ENCODE measurements at regions not wholly inside any gene's neighbourhood (a gene's known extent, or its start where the extent isn't known, plus 50 kb on each side); places are given as distances from the start of the nearest gene placed in this dataset.
"Not testable (repeated sequence)": the region's sequence is repeated elsewhere in the genome, so short reads cannot be mapped to it uniquely, and the experiment has no call there.

- not testable (repeated sequence) for DNase-seq (ENCODE audit: low read depth); H3K4me3 ChIP-seq (ENCODE audit: low read length)
Observed at GRCh38 chr2:91587908-91588535, 2896.5 kb downstream of the RPIA start.

DNA sequence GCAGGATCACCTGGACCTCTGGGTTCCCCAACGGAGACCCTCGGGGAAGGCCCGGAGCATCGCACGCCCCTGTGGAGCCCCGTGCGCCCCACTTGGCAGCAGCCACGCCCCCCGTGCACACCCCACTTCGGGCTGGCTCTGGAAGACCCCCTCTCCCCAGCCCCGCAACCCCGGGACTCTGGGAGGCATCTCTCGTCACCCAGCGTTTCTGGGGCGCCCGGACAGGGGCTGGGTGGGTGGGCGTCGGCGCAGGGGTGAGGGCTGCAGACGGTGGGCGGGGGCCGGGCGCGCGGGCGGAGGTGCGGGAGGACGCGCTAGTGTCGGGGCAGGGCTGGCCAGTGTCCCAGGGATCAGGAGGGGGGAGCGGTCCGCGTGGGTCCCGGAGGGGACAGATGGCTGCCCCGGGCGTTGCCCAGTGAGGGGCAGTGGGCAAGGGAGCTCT, 2897.3 kb downstream of the RPIA start:
- not testable (repeated sequence) for H3K4me3 ChIP-seq (ENCODE audit: low read length); DNase-seq (ENCODE audit: low read depth)

DNA sequence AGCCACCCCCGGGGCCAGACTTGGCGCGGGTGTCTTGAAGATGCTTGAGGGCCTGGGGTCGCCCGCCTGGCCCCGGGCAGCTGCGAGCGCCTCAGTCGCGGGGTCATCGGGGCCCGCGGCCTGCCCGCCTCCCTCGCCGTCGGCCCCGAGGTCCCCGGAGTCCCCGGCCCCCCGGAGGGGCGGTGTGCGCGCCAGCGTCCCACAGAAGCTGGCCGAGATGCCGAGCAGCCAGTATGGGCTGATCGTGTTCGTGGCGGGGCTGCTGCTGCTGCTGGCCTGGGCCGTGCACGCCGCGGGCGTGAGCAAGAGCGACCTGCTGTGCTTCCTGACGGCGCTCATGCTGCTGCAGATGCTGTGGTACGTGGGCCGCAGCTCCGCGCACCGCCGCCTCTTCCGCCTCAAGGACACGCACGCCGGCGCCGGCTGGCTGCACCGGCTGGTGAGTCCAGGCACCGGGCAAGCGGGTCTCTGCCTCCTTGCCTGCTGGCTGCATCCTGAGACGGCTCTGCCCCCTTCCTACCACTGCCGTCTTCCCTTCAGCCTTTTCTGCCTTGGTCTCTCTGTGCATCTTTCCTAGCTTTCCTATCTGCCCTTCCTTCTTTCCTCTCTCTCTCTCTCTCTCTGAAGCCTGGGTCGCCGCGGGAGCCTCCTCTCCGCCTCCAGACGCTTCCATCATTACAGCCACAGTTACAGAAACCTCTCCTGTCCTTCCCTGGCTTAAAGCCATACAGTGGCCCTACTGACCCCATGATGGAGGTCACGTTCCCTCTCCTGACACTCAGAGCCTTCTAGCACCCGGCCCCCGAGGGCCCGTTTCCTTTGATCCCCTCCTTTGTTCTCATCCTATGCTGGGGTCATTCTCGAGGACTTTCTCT, 2898.2 kb downstream of the RPIA start:
- not testable (repeated sequence) for DNase-seq (ENCODE audit: low read depth)

GRCh38 chr2:91590381-91590780, 2898.9 kb downstream of the RPIA start:
- DNase-seq (ENCODE audit: low read depth); H3K4me3 ChIP-seq (ENCODE audit: low read length): not testable (repeated sequence)

More for the DNA sequence above, 2898.2 kb downstream of the RPIA start:
- not testable (repeated sequence) for H3K4me3 ChIP-seq (ENCODE audit: low read length)

- not testable (repeated sequence) for H3K4me3 ChIP-seq (ENCODE audit: low read length); DNase-seq (ENCODE audit: low read depth)
Observed at GRCh38 chr2:91591066-91591465, 2899.6 kb downstream of the RPIA start.

GRCh38 chr2:91597436-91597835, 2906.0 kb downstream of the RPIA start:
- not testable (repeated sequence) for H3K4me3 ChIP-seq (ENCODE audit: low read length)

DNA sequence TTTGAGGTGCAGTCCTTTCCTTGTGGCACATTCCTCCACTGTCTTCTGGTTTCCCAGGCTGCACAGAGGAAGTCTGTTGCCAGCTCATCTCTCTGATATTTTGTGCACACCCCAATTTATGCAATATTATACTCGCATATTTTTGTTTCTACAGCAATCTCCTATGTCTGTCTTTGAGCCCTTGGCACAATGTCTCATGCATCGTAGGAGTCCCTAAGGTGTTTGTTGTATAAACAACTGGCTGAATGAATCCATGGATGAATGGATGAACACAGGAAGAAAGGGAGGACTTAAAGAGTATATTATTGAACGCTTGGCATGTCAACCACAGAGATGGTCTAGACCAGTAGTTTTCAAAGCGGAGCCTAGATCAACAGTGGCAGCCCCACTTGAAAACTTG, 2907.0 kb downstream of the RPIA start:
- not testable (repeated sequence) for H3K4me3 ChIP-seq (ENCODE audit: low read length)
- DNase-seq (ENCODE audit: low read depth): peak; percentile 61

More at GRCh38 chr2:91597436-91597835, 2906.0 kb downstream of the RPIA start:
- not testable (repeated sequence) for DNase-seq (ENCODE audit: low read depth)

- not testable (repeated sequence) for H3K4me3 ChIP-seq (ENCODE audit: low read length); DNase-seq (ENCODE audit: low read depth)
Observed at GRCh38 chr2:91599000-91599399, 2907.5 kb downstream of the RPIA start.

- DNase-seq (ENCODE audit: low read depth); H3K4me3 ChIP-seq (ENCODE audit: low read length): not testable (repeated sequence)
Observed at GRCh38 chr2:91602860-91603259, 2911.4 kb downstream of the RPIA start.

GRCh38 chr2:91603996-91604395, 2912.5 kb downstream of the RPIA start:
- not testable (repeated sequence) for DNase-seq (ENCODE audit: low read depth); H3K4me3 ChIP-seq (ENCODE audit: low read length)

DNA sequence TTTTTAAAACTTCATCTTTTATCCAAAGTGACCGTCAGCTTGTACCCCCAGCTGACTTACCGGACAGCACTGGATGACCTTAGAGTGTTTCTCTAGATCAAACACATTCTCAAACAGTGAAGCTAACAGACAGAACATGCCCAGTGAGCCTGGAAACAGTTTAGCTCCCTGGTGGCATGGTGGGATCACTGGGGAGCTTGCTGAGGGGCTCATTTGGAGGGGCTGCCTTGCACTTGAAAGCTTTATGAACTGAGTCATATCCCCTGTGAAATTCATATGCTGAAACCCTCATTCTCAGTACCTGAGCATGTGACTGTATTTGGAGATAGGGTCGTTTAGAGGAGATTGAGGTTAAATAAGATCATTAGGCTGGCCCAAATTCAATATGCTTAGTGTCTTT, 2913.2 kb downstream of the RPIA start:
- not testable (repeated sequence) for DNase-seq (ENCODE audit: low read depth); H3K4me3 ChIP-seq (ENCODE audit: low read length)

- H3K4me3 ChIP-seq (ENCODE audit: low read length); DNase-seq (ENCODE audit: low read depth): not testable (repeated sequence)
Observed at GRCh38 chr2:91623739-91624138, 2932.3 kb downstream of the RPIA start.

DNA sequence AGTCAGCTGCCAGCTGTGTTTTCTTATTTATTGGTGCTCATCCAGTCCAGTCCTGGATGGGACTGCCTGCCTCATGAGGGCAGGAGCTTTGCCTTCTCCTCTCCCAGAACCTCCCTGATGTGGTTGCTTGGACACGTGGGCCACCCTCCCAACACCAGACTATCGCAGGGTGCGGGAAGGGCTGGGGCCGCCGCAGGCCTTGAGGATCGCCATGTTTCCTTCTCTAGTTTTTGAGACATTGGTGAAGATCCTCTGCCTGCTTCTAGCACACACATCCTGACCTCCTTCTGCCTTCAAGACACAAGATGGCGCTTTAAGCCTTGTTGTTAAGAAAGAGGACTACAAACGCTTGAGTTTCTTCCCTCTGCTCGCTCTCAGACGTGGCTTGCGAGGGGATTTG, 2937.0 kb downstream of the RPIA start:
- H3K4me3 ChIP-seq (ENCODE audit: low read length); DNase-seq (ENCODE audit: low read depth): not testable (repeated sequence)

GRCh38 chr2:91657193-91657592, 2965.7 kb downstream of the RPIA start:
- DNase-seq (ENCODE audit: low read depth): peak; percentile 54

GRCh38 chr2:91658336-91658735, 2966.9 kb downstream of the RPIA start:
- DNase-seq (ENCODE audit: low read depth); H3K4me3 ChIP-seq (ENCODE audit: low read length): not testable (repeated sequence)

More at GRCh38 chr2:91657193-91657592, 2965.7 kb downstream of the RPIA start:
- peak overlapping the region; percentile 31 for H3K4me3 ChIP-seq (ENCODE audit: low read length)

GRCh38 chr2:91659189-91659916, 2967.9 kb downstream of the RPIA start:
- DNase-seq (ENCODE audit: low read depth): not testable (repeated sequence)
- peak overlapping the region; percentile 51 for H3K4me3 ChIP-seq (ENCODE audit: low read length)

- peak; percentile 13 for DNase-seq (ENCODE audit: low read depth)
- peak overlapping the region; percentile 52 for H3K4me3 ChIP-seq (ENCODE audit: low read length)
Observed at GRCh38 chr2:91659917-91660275, 2968.4 kb downstream of the RPIA start.

DNA sequence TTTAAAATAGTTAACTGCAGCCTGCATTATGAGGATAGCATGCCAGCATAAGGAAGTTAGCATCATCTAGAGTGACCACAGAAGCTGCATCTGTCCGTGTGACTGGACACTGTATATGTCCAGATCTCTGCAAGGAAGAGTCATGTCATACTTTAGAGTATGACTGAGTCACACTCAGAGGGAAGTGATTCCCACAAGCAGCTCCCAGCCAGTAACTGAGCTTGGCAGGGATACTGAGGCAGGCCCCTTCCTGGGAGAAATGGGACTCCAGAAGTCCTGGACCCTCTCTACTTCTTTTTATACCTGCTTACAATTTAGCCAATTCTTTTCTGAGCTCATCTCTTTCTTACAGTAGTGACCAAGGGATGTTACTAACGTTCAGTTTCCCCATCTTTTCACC, 2975.9 kb downstream of the RPIA start:
- not testable (repeated sequence) for H3K4me3 ChIP-seq (ENCODE audit: low read length)
- peak; percentile 33 for DNase-seq (ENCODE audit: low read depth)

DNA sequence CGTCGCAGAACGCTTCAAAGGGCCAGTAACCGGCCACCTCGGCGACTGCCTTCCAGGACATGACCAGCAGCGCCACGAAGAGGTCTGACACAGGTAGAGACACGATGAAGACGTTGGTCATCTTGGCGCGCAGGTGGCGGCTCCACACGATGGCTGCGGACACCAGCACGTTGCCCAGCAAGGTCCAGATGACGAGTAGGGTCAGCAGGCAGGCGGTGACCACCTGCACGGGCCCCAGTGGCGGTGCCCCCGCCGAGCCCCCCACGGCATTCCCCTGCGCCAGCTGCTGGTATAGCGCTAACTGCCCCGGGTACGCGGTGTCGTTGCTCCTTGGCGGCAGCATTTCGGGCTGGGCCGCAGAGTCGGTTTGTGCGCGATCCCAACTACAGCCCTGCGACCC, 2994.1 kb downstream of the RPIA start:
- DNase-seq (ENCODE audit: low read depth); H3K4me3 ChIP-seq (ENCODE audit: low read length): not testable (repeated sequence)

DNA sequence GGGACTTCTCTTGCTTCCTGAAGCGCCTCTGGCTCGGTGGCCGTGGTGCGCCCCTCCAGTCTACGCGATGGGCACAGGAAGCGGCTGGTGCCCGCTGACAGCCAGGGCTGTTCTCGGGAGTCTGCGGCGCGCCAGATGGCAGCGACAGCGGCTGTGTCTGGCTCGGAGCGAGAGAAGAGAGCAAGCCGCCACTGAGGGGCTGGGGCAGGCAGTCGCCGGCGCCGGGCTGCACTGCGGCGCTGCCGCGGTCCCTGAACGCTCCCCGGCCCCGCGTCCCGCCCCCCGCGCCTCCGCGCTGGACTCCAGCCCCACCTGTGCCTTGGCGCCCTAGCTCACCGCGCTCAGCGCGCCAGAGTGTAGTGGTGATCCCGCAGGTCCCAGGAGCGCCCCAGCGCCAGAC, 2994.6 kb downstream of the RPIA start:
- H3K4me3 ChIP-seq (ENCODE audit: low read length); DNase-seq (ENCODE audit: low read depth): not testable (repeated sequence)

All from AG10803 (cell line).